ENCODE measurements at regions not wholly inside any gene's neighbourhood (a gene's known extent, or its start where the extent isn't known, plus 50 kb on each side); places are given as distances from the start of the nearest gene placed in this dataset.

DNA sequence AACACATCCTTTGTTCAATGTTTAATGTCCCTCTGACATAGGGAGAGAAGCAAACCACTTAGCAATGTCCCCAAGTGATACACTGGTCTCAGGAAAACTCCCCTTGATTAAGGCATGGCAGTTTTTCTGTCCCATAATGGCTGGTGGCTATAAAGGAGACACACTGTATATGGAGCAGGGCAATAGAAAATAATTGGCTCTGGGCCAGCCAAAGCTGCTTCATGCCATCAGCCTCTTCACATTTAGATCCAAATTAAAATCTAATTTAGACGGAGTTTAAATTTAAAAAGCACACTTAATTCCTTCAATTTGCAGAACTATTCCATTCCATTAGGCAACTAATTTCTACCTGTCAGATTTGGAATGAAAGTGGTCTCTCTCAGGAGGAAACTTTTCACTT, 638.1 kb downstream of the DSC3 start:
- no peaks in the 10 kb centered on the region for H3K9me3 ChIP-seq (ENCODE audit: control insufficient read depth, insufficient read depth, low read depth, low read length)
- H3K27ac ChIP-seq (ENCODE audit: extremely low read depth, low read depth, low read length) = no peak overlapping the region
- TF ChIP-seq, protein P1, sequence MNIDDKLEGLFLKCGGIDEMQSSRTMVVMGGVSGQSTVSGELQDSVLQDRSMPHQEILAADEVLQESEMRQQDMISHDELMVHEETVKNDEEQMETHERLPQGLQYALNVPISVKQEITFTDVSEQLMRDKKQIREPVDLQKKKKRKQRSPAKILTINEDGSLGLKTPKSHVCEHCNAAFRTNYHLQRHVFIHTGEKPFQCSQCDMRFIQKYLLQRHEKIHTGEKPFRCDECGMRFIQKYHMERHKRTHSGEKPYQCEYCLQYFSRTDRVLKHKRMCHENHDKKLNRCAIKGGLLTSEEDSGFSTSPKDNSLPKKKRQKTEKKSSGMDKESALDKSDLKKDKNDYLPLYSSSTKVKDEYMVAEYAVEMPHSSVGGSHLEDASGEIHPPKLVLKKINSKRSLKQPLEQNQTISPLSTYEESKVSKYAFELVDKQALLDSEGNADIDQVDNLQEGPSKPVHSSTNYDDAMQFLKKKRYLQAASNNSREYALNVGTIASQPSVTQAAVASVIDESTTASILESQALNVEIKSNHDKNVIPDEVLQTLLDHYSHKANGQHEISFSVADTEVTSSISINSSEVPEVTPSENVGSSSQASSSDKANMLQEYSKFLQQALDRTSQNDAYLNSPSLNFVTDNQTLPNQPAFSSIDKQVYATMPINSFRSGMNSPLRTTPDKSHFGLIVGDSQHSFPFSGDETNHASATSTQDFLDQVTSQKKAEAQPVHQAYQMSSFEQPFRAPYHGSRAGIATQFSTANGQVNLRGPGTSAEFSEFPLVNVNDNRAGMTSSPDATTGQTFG (tag by site-specific recombination; IDR thresholded peaks at IDR 0.05; ENCODE audit: borderline replicate concordance) = no peak
- TF ChIP-seq, protein P2, sequence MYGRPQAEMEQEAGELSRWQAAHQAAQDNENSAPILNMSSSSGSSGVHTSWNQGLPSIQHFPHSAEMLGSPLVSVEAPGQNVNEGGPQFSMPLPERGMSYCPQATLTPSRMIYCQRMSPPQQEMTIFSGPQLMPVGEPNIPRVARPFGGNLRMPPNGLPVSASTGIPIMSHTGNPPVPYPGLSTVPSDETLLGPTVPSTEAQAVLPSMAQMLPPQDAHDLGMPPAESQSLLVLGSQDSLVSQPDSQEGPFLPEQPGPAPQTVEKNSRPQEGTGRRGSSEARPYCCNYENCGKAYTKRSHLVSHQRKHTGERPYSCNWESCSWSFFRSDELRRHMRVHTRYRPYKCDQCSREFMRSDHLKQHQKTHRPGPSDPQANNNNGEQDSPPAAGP (tag by site-specific recombination; IDR thresholded peaks at IDR 0.05) = no peak
- TF ChIP-seq ZBTB17 (tag by site-specific recombination; IDR thresholded peaks at IDR 0.05) (no peak), ZNF501 (tag by site-specific recombination; IDR thresholded peaks at IDR 0.05) (no peak)
- H3K4me3 ChIP-seq (ENCODE audit: low read depth, low read length) = no peak overlapping the region
- ChIA-PET CTCF (no interaction called here), POLR2A (no interaction called here)
- no peaks in the 10 kb centered on the region for H3K36me3 ChIP-seq (ENCODE audit: control insufficient read depth in 2 of 2, insufficient read depth in 1 of 2, low read length in 2 of 2)
- H3K4me1 ChIP-seq (ENCODE audit: control insufficient read depth, insufficient read depth, low read length) = no peaks in the 10 kb centered on the region

GRCh38 chr18:30403278-30403677, 639.3 kb downstream of the DSC3 start:
- Histone ChIP-seq H3K27ac (ENCODE audit: extremely low read depth, low read depth, low read length) (no peak overlapping the region), H3K9me3 (ENCODE audit: control insufficient read depth, insufficient read depth, low read depth, low read length) (no peaks in the 10 kb centered on the region), H3K4me1 (ENCODE audit: control insufficient read depth, insufficient read depth, low read length) (no peaks in the 10 kb centered on the region), H3K36me3 (ENCODE audit: control insufficient read depth in 2 of 2, insufficient read depth in 1 of 2, low read length in 2 of 2) (no peaks in the 10 kb centered on the region), H3K4me3 (ENCODE audit: low read depth, low read length) (no peak overlapping the region)
- POLR2A ChIA-PET = no interaction called here
- CTCF ChIA-PET = no interaction called here
- no peak for TF ChIP-seq ZNF335 (tag by site-specific recombination; conservative IDR thresholded peaks at IDR 0.05)
- TF ChIP-seq BCL11B (tag by site-specific recombination; IDR thresholded peaks at IDR 0.05; ENCODE audit: low read depth) = no peak
- TF ChIP-seq, protein P3, sequence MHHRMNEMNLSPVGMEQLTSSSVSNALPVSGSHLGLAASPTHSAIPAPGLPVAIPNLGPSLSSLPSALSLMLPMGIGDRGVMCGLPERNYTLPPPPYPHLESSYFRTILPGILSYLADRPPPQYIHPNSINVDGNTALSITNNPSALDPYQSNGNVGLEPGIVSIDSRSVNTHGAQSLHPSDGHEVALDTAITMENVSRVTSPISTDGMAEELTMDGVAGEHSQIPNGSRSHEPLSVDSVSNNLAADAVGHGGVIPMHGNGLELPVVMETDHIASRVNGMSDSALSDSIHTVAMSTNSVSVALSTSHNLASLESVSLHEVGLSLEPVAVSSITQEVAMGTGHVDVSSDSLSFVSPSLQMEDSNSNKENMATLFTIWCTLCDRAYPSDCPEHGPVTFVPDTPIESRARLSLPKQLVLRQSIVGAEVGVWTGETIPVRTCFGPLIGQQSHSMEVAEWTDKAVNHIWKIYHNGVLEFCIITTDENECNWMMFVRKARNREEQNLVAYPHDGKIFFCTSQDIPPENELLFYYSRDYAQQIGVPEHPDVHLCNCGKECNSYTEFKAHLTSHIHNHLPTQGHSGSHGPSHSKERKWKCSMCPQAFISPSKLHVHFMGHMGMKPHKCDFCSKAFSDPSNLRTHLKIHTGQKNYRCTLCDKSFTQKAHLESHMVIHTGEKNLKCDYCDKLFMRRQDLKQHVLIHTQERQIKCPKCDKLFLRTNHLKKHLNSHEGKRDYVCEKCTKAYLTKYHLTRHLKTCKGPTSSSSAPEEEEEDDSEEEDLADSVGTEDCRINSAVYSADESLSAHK (tag by site-specific recombination; IDR thresholded peaks at IDR 0.05) = no peak
- no peak for TF ChIP-seq ZNF426 (tag by site-specific recombination; IDR thresholded peaks at IDR 0.05)
- no peak for TF ChIP-seq ZBTB48 (tag by site-specific recombination; IDR thresholded peaks at IDR 0.05)
- TF ChIP-seq GLIS2 (tag by site-specific recombination; IDR thresholded peaks at IDR 0.05) = no peak
- TF ChIP-seq, protein P2 (tag by site-specific recombination; IDR thresholded peaks at IDR 0.05) = no peak
- no peak for TF ChIP-seq REPIN1 (tag by site-specific recombination; IDR thresholded peaks at IDR 0.05; ENCODE audit: low read depth)
- no peak for TF ChIP-seq ZNF324 (tag by site-specific recombination; IDR thresholded peaks at IDR 0.05)
- TF ChIP-seq ZNF398 (tag by site-specific recombination; IDR thresholded peaks at IDR 0.05) = no peak
- TF ChIP-seq KLF16 (tag by site-specific recombination; IDR thresholded peaks at IDR 0.05) = no peak
- TF ChIP-seq ZEB2 (tag by site-specific recombination; IDR thresholded peaks at IDR 0.05) = no peak
- no peak for TF ChIP-seq ZNF292 (tag by site-specific recombination; IDR thresholded peaks at IDR 0.05; ENCODE audit: borderline replicate concordance, low read depth)
- TF ChIP-seq KLF7 (tag by site-specific recombination; IDR thresholded peaks at IDR 0.05; ENCODE audit: borderline replicate concordance) = no peak
- TF ChIP-seq RBAK (tag by site-specific recombination; IDR thresholded peaks at IDR 0.05) = no peak
- TF ChIP-seq KLF8 (tag by site-specific recombination; IDR thresholded peaks at IDR 0.05) = no peak
- TF ChIP-seq ZNF658 (tag by site-specific recombination; IDR thresholded peaks at IDR 0.05) = no peak
- TF ChIP-seq, protein P4, sequence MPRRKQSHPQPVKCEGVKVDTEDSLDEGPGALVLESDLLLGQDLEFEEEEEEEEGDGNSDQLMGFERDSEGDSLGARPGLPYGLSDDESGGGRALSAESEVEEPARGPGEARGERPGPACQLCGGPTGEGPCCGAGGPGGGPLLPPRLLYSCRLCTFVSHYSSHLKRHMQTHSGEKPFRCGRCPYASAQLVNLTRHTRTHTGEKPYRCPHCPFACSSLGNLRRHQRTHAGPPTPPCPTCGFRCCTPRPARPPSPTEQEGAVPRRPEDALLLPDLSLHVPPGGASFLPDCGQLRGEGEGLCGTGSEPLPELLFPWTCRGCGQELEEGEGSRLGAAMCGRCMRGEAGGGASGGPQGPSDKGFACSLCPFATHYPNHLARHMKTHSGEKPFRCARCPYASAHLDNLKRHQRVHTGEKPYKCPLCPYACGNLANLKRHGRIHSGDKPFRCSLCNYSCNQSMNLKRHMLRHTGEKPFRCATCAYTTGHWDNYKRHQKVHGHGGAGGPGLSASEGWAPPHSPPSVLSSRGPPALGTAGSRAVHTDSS (tag by site-specific recombination; IDR thresholded peaks at IDR 0.05) = no peak
